NCI-H1694 (cell line): ENCODE measurements at regions not wholly inside any gene's neighbourhood (a gene's known extent, or its start where the extent isn't known, plus 50 kb on each side); places are given as distances from the start of the nearest gene placed in this dataset.

ENCODE experiments used
- DNase-seq: peaks from one replicate; lab custom pipeline; 2025; lab: John Stamatoyannopoulos, UW

- DNase-seq = no peak
Measured at GRCh38 chr6:71396410-71396801, 107.8 kb downstream of the OGFRL1 start.

- DNase-seq = no peak
Measured at GRCh38 chr6:71399279-71399678, 110.7 kb downstream of the OGFRL1 start.

DNA sequence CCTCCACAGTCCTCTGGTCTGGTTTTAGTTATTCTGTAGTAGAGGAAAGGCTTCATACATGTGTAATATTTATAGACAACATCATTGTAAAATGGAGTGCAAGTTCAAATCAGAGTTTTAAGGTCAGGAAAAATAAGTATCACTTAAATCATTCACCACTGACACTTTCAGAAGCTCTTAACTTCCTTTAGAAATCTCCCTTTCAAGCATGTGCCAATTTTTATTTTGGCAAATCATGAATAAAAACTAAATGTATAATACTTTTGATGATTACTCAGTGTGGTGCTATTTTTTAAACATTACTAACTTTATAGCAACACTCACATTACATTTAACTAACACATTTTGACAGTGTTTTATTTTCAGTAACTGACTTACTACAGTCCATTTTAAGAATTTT lies 112.2 kb downstream of the OGFRL1 start:
- DNase-seq = no peak

- no peak for DNase-seq
Measured at GRCh38 chr6:71402096-71402495, 113.5 kb downstream of the OGFRL1 start.

- DNase-seq = no peak
Measured at GRCh38 chr6:71403422-71404134, 115.0 kb downstream of the OGFRL1 start.

- DNase-seq = no peak
Measured at GRCh38 chr6:71404145-71404966, 115.7 kb downstream of the OGFRL1 start.

DNA sequence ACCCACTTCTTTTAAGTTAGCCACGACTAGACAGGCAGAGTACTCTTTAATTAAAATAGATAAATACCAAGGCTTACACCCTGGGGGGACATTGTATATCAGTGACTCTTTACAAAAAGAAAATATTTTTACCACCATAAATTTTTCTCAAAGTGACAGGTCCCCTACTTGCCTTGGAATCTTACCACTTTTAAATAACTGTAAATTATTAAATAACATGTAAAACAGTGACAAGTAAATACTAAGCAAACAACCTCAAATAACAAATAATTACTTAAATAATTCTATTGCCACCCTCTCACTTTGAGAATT lies 116.3 kb downstream of the OGFRL1 start:
- DNase-seq = no peak

DNA sequence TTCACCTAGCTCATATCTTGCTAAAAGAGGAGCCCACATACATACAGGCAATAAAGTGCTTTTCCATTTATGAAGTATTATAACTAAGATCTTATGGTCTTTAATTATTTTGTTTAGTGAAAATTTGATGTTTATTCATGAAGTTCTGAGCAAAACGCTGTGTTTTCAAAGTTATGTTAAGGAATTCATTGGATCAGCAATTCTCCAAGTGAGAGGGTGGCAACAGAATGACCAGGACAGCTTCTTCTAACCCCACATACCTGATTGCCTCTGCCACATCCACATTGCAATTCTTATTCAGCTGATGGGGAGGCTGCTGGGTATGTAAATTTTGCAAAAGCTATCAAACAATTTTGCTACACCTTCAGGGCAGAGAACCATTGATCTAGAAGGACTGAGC lies 116.8 kb downstream of the OGFRL1 start:
- DNase-seq = no peak

DNA sequence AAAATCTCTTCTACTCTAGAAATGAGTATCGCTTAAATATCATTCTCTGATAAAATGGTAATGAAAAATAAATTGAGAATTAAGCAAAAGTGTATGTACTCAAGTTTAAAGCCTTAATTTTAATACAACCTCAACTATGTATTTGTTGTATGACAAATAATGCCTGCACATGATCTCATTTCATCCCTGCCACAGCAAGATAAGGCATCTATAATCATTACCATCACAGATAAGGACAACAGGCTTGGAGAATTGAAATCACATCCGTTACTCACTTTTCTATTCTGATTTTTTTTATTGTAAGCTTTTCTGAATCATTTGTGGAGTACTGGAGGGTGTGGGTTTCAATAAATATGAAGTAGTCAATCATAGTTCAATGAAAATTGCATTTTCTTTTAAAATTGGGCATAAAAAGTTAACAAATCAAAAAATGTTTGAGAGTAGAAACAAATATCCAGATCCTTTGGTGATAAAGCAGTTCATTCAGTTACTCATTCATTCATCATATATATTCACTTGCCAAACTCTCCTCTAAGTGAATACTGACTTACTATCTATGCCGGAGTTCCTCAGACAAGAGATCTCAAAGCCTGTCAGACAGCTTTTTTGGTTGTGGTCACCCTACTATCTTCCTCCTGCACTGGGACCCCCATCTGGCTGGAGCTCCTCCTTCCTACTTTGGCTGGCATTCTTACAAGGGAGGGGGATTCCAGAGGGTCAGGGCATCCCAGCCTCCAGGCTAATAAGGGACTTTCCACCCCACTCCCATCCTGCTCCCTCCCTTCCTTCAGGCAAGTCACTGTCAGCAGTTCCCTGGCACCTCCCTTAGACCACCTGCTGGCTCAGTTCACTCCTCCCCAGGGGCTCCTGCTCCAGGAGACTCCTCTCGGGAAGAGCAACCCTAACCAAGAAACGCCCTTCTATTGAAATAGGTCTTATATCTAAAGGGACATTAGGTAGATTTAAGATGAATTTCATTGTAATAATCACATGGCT lies 118.6 kb downstream of the OGFRL1 start:
- DNase-seq = no peak

DNA sequence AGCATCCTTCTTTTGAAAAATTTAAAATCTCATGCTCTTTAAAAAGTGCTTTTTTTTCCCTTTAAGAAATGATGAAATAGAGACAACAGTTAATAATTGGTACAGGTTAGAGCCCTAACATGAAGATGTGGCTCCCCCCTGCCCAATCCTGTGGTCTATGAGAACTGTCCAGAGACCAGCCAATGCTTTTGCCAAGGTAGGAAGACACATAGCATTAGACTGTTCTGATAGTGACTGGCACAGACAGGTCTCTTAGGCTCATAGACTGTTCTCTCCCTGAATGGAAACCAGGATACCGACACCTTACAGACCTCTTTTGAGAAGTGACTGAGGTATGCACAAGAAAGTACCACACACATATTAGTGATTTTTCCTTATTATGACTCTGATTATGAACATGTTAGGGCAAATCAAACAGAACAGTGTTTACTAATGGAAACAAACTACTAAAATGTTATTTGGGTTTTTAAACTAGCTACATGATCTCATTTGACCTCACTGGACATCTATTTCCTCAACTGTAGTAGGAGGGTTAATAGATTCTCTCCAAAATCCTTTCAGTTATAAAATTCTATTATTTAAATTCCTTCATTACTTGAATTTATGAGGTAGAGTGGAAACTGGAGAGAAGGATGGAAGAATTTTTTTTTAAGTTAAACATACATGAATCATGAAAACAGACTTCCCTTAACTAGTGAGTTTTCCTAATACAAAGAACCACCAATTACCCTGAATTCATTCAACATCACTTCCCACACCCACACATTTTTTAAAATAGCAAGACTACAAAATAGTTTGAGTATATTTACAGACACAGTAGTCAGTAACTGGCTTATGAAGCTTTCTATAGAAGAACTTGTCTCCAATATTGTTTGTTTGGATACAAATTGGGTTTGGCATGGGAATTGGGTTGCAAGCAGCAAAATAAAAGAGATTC lies 120.4 kb downstream of the OGFRL1 start:
- no peak for DNase-seq

DNA sequence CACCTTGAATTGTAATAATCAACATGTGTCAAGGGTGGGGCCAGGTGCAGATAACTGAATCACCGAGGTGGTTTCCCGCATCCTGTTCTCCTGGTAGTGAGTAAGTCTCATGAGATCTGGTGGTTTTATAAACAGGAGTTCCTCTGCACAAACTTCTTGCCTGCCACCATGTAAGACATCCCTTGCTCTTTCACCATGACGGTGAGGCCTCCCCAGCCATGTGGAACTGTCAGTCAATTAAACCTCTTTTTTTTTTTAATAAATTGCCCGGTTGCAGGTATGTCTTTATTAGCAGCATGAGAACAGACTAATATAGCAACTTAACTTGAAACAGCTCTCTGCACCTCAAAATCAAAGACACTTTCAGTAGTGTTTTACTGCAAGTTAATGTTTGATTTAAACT lies 121.6 kb downstream of the OGFRL1 start:
- DNase-seq = no peak

DNA sequence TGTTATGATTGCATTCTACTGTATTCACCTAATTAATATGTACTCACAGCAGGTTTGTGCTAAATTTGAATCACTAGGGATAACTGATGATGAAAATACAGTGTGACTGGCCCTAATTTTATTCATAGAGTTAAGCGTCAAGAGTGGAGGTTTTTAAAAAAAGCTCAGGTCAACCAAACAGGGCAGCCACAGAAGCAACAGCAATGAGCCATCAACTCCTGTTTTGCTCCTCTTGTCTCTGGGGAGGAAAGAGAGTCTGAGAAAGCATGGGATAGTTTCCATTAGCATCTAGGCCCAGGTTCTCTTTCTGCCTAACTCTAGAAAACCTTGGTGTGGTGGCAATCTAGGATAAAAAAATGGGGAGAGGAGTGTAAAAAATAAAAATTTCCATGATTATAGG lies 122.1 kb downstream of the OGFRL1 start:
- no peak for DNase-seq

- DNase-seq = no peak
Measured at GRCh38 chr6:71411882-71412281, 123.3 kb downstream of the OGFRL1 start.

DNA sequence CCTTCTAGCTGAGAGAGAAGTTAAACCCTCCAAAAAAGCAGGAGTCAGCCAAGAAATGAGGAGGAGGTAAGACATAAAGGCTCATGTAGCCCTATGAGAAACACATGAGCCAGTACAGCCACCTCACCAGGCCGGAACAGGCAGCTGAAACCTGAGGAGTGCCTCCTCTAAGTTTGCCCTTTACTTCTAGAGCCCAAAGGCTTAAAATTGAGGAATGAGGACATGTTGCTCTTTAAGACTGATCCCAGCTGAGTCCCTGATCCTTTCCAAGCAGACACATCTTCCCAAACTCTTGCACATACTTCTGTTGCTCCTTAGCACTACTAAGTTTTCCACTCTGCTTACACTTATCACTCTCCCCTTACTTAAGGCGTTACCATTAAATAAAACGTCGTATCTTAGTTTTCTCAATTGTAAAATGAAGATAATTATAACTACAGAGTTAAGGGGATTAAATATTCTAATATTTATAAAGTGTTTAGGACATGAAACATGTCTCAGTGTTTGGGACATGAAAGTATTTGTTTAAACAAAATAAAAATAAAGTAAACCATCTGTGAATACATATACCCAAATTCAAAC lies 124.0 kb downstream of the OGFRL1 start:
- no peak for DNase-seq

DNA sequence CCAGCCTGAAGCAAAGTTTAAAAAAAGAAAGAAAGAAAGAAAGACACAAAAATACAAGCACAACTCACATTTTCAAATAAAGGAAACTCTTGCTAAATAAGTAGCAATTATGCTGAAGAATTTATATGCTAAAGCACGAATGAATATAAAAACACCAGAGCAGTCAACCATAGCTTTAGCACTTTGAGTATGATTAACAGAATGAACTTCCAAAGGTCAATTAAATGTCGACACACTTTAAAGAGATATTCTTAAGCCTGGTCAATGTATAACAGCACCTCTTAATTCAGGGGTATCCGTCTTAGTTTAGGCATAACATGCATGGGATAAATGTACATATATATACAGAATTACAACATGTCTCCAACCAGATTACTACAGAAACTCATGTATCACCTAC lies 125.9 kb downstream of the OGFRL1 start:
- DNase-seq = no peak

DNA sequence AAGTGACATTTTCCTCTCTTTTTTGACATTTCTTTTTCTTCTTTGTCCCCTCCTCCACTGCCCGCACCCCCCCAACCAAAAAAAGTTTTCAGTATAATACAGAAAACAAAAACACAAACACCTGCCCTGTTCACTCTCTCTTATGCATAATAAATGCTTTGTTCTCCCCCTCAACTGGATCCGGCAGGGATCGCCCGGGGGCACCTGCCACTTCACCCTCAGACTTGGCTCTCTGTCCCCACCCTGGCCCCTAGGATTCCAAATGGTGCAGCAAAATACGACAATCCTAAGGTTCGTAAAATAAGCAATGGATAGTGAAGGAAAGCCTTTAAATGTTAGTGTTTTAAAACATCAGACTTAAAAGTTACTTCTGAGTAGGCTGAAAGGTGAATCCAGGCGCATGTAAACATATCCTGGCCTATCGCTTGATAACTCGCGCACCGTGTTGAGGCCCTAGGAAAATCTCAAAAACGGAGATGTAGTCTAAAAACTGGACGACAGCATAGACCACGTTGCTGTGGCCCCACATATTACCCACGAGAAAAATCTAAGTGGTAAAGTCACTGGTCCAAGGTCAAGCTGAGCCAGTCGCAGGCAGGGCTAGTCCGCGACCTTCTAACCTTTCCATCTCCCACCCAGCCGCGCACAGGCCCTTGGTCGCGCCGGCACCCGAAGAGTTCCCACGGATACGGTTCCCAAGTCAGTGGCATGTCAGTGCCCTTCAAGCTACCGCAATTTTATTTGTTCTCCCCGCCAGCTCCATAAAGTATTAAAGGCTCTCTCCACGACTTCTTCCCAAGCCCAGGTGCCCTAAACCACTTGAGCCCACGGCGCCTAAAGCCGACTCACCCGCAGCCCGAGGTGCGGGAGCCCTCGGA lies 130.8 kb downstream of the OGFRL1 start:
- no peak for DNase-seq

DNA sequence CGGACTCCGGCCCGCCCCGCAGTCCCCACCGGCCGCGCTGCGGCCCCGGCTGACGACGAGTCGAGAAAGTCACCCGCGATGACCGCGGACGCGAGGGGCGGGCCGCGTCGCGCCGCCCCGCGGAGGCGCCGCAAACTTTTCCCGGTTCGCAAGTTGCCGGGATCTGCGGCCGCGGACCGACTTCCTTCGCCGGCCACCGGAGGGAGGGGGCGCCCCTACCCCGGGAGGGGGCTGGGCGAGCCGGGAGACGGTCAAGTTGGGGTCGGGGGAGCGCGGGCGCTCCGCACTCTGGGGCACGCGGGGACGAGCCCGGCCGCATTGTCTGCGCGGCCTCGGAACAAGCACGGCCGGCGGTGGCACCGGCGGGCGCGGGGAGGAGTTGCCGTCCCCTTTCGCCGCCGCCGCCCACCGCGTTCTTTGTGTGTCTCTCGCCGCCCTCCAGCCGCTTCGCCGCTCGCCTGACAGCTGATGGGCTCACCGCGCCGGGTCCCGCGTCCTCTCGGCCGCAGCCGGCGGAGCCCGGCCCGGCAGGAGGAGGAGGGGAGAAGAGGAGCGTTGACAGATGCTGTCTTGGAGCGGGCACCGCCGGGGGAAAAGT lies 131.6 kb downstream of the OGFRL1 start:
- DNase-seq = no peak

DNA sequence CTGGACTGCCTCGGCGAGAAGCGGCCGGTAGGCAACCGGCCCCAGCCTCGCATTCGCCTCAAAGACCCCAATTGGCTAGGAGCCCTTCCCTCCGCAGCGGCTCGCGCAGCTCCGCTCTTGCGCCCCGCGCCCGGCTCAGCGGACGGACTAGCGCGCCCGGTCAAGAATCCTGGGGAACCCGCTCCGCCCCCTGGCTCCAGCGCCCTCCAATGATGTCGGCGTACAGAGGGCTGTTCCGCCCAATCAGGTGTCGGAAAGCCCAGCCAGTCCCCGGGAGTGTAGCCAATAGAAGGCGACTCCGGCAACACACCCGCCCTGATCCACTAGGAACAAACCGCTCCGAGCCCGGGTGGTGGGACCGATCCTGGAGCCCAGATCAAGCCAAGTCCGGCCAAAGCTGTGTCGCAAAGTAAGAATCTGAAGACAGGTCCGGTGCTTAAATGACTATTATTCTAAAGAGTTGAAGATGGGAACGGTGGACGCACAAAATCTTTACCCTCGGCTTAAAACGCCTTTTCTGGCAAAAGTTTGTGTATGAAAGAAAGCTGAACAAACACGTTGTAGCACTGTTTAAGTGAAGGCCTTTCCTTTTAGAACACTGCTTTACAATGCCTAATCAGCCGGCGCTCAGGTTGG lies 132.2 kb downstream of the OGFRL1 start:
- DNase-seq = peak; percentile 28

- no peak for DNase-seq
Measured at GRCh38 chr6:71421611-71422010, 133.0 kb downstream of the OGFRL1 start.
